PC-9 (cell line): ENCODE measurements at regions not wholly inside any gene's neighbourhood (a gene's known extent, or its start where the extent isn't known, plus 50 kb on each side); places are given as distances from the start of the nearest gene placed in this dataset.

Experiments
- CTCF ChIP-seq: fragments of 200-600 bp; sonication (generic); conservative IDR thresholded peaks from 2 replicates; pipeline ENCODE4 v1.6.1; 2017; ENCODE audit warnings: mixed run types, antibody characterized with exemption, mild to moderate bottlenecking, moderate library complexity
- EZH2 ChIP-seq: fragments of 200-600 bp; sonication (generic); IDR thresholded peaks from 2 replicates; pipeline ENCODE4 v1.8.0; 2017; ENCODE audit warnings: antibody characterized with exemption, low read depth

- no peak for TF ChIP-seq EZH2
- TF ChIP-seq CTCF = no peak
Measured at GRCh38 chr3:152664766-152665165, 170.2 kb upstream of the P2RY1 start.
